HFFc6 (cell line): ENCODE measurements at regions not wholly inside any gene's neighbourhood (a gene's known extent, or its start where the extent isn't known, plus 50 kb on each side); places are given as distances from the start of the nearest gene placed in this dataset.

Source experiments
- DNase-seq: peaks from one replicate; pipeline ENCODE4 v3.0.0-alpha.2; 2018
- H3K27ac Mint-ChIP-seq: 2 replicates; pipeline ENCODE4 v1.8.0; 2020; ENCODE audit warnings: mild to moderate bottlenecking, mixed read lengths
- H3K27me3 Mint-ChIP-seq: 2 replicates; pipeline ENCODE4 v1.8.0; 2021; ENCODE audit warnings: mild to moderate bottlenecking, moderate library complexity, mixed read lengths; ENCODE audit not compliant: insufficient read depth
- H3K36me3 Mint-ChIP-seq: 2 replicates; pipeline ENCODE4 v1.8.0; 2021; ENCODE audit warnings: low read depth, mixed read lengths
- H3K4me1 Mint-ChIP-seq: 2 replicates; pipeline ENCODE4 v1.8.0; 2020; ENCODE audit warnings: low read depth, mixed read lengths
- H3K4me3 Mint-ChIP-seq: 2 replicates; pipeline ENCODE4 v1.8.0; 2020; ENCODE audit warnings: mild to moderate bottlenecking, moderate library complexity, mixed read lengths
- H3K9me3 Mint-ChIP-seq: 2 replicates; pipeline ENCODE4 v1.8.0; 2020; ENCODE audit warnings: mild to moderate bottlenecking, mixed read lengths
- CTCF ChIP-seq: fragments of 200-600 bp; sonication (generic); IDR thresholded peaks from 2 replicates; pipeline ENCODE4 v1.5.0; 2021; ENCODE audit warnings: antibody characterized with exemption, mild to moderate bottlenecking

GRCh38 chr14:56482310-56482911 is 97.2 kb upstream of the TMEM260 start:
- H3K36me3 Mint-ChIP-seq = no peaks in the 10 kb centered on the region
- no peaks in the 10 kb centered on the region for H3K9me3 Mint-ChIP-seq
- no peak overlapping the region for H3K27ac Mint-ChIP-seq
- H3K4me3 Mint-ChIP-seq = no peak overlapping the region
- peaks cover 8% of the 10 kb centered on the region; the same call in 1 of the 2 replicates for H3K27me3 Mint-ChIP-seq
- TF ChIP-seq CTCF = peak; percentile 46
- H3K4me1 Mint-ChIP-seq = peaks cover 12% of the 10 kb centered on the region
- no peak for DNase-seq

- Mint-ChIP-seq H3K36me3 (no peaks in the 10 kb centered on the region), H3K4me1 (peaks cover 23% of the 10 kb centered on the region), H3K9me3 (no peaks in the 10 kb centered on the region), H3K4me3 (peak overlapping the region; percentile 6; the same call in 1 of the 2 replicates), H3K27ac (peak overlapping the region; percentile 20; the same call in 1 of the 2 replicates), H3K27me3 (peaks cover 5% of the 10 kb centered on the region)
- TF ChIP-seq CTCF = peak; percentile 71
- DNase-seq = peak; percentile 32
These were observed 92.4 kb upstream of the TMEM260 start for GRCh38 chr14:56487090-56487667.

GRCh38 chr14:56487761-56488160 is 91.8 kb upstream of the TMEM260 start:
- Mint-ChIP-seq H3K27ac (0 out of 2 replicates have a peak overlapping the region, but pooled peaks have one; percentile 20), H3K36me3 (no peaks in the 10 kb centered on the region), H3K9me3 (no peaks in the 10 kb centered on the region), H3K4me3 (no peak overlapping the region), H3K4me1 (peaks cover 22% of the 10 kb centered on the region), H3K27me3 (peaks cover 4% of the 10 kb centered on the region)
- TF ChIP-seq CTCF = no peak
- DNase-seq = peak; percentile 76

GRCh38 chr14:56488306-56488705 is 91.3 kb upstream of the TMEM260 start:
- TF ChIP-seq CTCF = no peak
- H3K27ac Mint-ChIP-seq = no peak overlapping the region
- no peaks in the 10 kb centered on the region for H3K36me3 Mint-ChIP-seq
- no peaks in the 10 kb centered on the region for H3K9me3 Mint-ChIP-seq
- peaks cover 5% of the 10 kb centered on the region for H3K27me3 Mint-ChIP-seq
- no peak overlapping the region for H3K4me3 Mint-ChIP-seq
- DNase-seq = no peak
- H3K4me1 Mint-ChIP-seq = peaks cover 22% of the 10 kb centered on the region

GRCh38 chr14:56490379-56490778 is 89.2 kb upstream of the TMEM260 start:
- no peaks in the 10 kb centered on the region for H3K36me3 Mint-ChIP-seq
- H3K27ac Mint-ChIP-seq = no peak overlapping the region
- peaks cover 12% of the 10 kb centered on the region for H3K27me3 Mint-ChIP-seq
- DNase-seq = peak; percentile 41
- TF ChIP-seq CTCF = peak; percentile 85
- no peaks in the 10 kb centered on the region for H3K9me3 Mint-ChIP-seq
- H3K4me3 Mint-ChIP-seq = no peak overlapping the region
- H3K4me1 Mint-ChIP-seq = peaks cover 22% of the 10 kb centered on the region
